Smooth muscle cell (in vitro differentiated cells): ENCODE measurements at regions not wholly inside any gene's neighbourhood (a gene's known extent, or its start where the extent isn't known, plus 50 kb on each side); places are given as distances from the start of the nearest gene placed in this dataset.

Experiments used
- DNase-seq: peaks from one replicate; lab custom pipeline; 2025; ENCODE audit not compliant: unreplicated experiment; lab: John Stamatoyannopoulos, UW
- H2AFZ ChIP-seq: fragments of 200-600 bp; sonication (generic); 2 replicates; pipeline ENCODE4 v1.6.0; 2016; ENCODE audit warnings: antibody characterized with exemption, low read depth, mild to moderate bottlenecking
- H3F3A ChIP-seq: fragments of 200-600 bp; sonication (generic); 2 replicates; pipeline ENCODE4 v1.6.0; 2017; ENCODE audit warnings: antibody characterized with exemption, low read depth
- H3K27ac ChIP-seq: fragments of 200-600 bp; sonication (generic); 2 replicates; pipeline ENCODE4 v1.5.1; 2016; ENCODE audit warnings: low read depth, mild to moderate bottlenecking
- H3K27me3 ChIP-seq: fragments of 200-600 bp; sonication (generic); 2 replicates; pipeline ENCODE4 v1.6.1; 2016; ENCODE audit warnings: low read depth, mild to moderate bottlenecking
- H3K36me3 ChIP-seq: fragments of 200-600 bp; sonication (generic); 2 replicates; pipeline ENCODE4 v1.5.1; 2016; ENCODE audit warnings: low read depth
- H3K4me1 ChIP-seq: fragments of 200-600 bp; sonication (generic); 2 replicates; pipeline ENCODE4 v1.5.1; 2016; ENCODE audit warnings: low read depth
- H3K4me2 ChIP-seq: fragments of 200-600 bp; sonication (generic); 2 replicates; pipeline ENCODE4 v1.6.0; 2016; ENCODE audit warnings: mild to moderate bottlenecking
- H3K4me3 ChIP-seq: fragments of 200-600 bp; sonication (generic); 2 replicates; pipeline ENCODE4 v1.5.1; 2016; ENCODE audit warnings: mild to moderate bottlenecking
- H3K79me2 ChIP-seq: fragments of 200-600 bp; sonication (generic); 2 replicates; pipeline ENCODE4 v1.6.0; 2016; ENCODE audit warnings: low read depth, mild to moderate bottlenecking
- H3K9ac ChIP-seq: fragments of 200-600 bp; sonication (generic); 2 replicates; pipeline ENCODE4 v1.6.0; 2016; ENCODE audit warnings: low read depth
- H3K9me3 ChIP-seq: fragments of 200-600 bp; sonication (generic); replicated peaks from 2 replicates; pipeline ENCODE4 v1.5.1; 2016; ENCODE audit warnings: low read depth
- H4K20me1 ChIP-seq: fragments of 200-600 bp; sonication (generic); 2 replicates; pipeline ENCODE4 v1.6.0; 2016; ENCODE audit warnings: low read depth
- WGBS: methylation state at CpG from one replicate; pipeline ENCODE4 v1.1.7; 2016; ENCODE audit warnings: low lambda C conversion rate; 5-methylcytosine and 5-hydroxymethylcytosine counted together
- TF ChIP-seq, protein P1 (sequence below): fragments of 200-600 bp; sonication (generic); IDR thresholded peaks from 2 replicates; pipeline ENCODE4 v1.5.1; 2017; ENCODE audit warnings: borderline replicate concordance, mild to moderate bottlenecking, antibody characterized with exemption; ENCODE audit not compliant: insufficient read depth, poor library complexity, severe bottlenecking

DNA sequence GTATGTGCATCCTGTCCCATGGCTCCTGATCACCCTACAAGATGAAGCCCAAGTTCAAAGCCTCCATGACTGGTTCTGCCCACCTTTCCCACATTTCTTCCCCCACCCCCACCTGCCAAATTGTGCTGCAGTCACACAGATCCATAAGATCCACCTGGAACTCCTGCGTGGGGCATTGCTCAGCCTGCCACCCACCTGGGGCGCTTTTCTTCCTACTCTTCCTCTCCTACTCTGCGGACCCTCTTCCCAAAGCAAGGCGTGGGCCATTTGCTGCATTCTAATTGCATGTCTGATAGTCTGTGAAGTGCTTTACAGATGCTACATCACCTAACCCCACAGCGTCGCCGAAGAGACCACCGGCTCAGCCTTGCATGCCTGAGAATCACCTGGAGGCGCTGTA, 402.4 kb upstream of the ID2 start:
- Histone ChIP-seq H3K4me1 (no peaks in the 10 kb centered on the region), H3K4me3 (no peak overlapping the region), H4K20me1 (no peaks in the 10 kb centered on the region), H3F3A (no peaks in the 10 kb centered on the region), H3K79me2 (no peaks in the 10 kb centered on the region), H3K9me3 (no peaks in the 10 kb centered on the region), H3K27me3 (no peaks in the 10 kb centered on the region), H3K9ac (no peak overlapping the region), H3K27ac (no peak overlapping the region), H2AFZ (no peak overlapping the region), H3K4me2 (no peak overlapping the region), H3K36me3 (no peaks in the 10 kb centered on the region)
- WGBS = 96% methylated on average over 9 of the region's 9 CpGs
- TF ChIP-seq, protein P1, sequence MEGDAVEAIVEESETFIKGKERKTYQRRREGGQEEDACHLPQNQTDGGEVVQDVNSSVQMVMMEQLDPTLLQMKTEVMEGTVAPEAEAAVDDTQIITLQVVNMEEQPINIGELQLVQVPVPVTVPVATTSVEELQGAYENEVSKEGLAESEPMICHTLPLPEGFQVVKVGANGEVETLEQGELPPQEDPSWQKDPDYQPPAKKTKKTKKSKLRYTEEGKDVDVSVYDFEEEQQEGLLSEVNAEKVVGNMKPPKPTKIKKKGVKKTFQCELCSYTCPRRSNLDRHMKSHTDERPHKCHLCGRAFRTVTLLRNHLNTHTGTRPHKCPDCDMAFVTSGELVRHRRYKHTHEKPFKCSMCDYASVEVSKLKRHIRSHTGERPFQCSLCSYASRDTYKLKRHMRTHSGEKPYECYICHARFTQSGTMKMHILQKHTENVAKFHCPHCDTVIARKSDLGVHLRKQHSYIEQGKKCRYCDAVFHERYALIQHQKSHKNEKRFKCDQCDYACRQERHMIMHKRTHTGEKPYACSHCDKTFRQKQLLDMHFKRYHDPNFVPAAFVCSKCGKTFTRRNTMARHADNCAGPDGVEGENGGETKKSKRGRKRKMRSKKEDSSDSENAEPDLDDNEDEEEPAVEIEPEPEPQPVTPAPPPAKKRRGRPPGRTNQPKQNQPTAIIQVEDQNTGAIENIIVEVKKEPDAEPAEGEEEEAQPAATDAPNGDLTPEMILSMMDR = no peak
- no peak for DNase-seq

DNA sequence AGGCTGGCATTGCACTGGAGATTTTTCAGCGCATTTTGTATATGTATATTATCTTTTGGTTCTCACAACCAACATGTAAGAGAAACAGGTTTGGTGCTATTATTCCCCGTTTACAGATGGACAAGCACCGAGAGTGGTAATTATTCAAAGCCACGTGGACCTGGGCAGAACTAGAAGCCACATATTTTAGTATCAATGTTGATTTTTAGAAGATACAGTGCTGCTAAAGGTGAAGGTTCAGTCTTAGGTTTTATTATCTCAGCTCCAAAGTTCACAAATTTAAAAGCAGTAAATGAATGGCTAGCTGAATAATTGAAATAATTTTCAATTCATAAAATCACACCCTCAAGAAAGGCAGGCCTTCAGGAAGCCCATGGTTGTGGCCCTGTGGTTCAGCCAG, 400.6 kb upstream of the ID2 start:
- Histone ChIP-seq H3K9me3 (no peaks in the 10 kb centered on the region), H2AFZ (no peak overlapping the region), H3K27ac (no peak overlapping the region), H3K9ac (no peak overlapping the region), H3K79me2 (no peaks in the 10 kb centered on the region), H3K4me3 (no peak overlapping the region), H3K4me2 (no peak overlapping the region), H3K27me3 (no peaks in the 10 kb centered on the region), H4K20me1 (no peaks in the 10 kb centered on the region), H3K36me3 (no peaks in the 10 kb centered on the region), H3F3A (no peaks in the 10 kb centered on the region), H3K4me1 (no peaks in the 10 kb centered on the region)
- DNase-seq = no peak
- TF ChIP-seq, protein P1 = no peak
- 92% methylated on average over 4 of the region's 4 CpGs for WGBS

DNA sequence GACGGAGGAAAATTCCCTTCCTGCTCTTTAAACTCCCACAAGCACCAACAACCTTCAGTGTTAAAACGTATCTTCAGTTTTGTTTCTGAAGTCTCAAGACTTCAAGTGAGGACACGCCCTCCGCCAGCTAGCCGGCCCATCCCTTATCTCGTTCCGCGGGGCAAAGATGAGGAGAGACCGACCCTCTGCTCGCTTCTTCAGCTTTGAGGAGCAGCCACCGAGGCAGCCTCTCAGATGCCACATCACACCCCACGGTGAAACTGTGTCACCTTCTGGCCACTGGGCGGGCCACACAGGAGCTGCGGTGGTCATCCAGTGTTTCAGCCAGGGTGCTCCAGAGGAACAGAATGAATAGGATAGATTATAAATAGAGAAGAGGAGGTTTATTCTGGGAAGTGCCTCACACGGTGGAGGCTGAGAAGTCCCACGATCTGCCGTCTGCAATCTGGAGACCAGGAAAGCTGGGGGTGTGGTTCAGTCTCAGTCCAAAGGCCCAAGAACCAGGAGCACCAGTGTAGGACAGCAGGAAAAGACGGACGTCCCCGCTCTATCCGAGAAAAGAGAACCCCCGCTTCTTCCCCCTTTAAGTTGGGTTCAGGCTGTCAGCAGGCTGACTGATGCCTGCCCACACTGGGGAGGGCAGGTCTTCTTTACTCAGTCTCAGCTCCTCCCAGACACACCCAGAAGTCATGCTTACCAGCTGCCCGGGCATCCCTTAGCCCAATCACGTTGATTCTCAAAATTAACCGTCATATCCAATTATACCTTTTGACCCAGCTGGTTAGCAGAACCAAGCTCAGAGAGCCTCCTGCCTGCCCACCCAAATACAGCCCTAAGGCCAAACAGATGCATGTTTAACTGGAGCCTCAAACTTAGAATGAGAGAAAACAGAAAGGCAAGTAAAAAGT, 399.7 kb upstream of the ID2 start:
- no peak overlapping the region for H3K4me2 ChIP-seq
- TF ChIP-seq, protein P1 = no peak
- no peaks in the 10 kb centered on the region for H3F3A ChIP-seq
- H4K20me1 ChIP-seq = no peaks in the 10 kb centered on the region
- H3K36me3 ChIP-seq = no peaks in the 10 kb centered on the region
- H3K9ac ChIP-seq = no peak overlapping the region
- no peaks in the 10 kb centered on the region for H3K4me1 ChIP-seq
- no peak overlapping the region for H3K27ac ChIP-seq
- H3K27me3 ChIP-seq = no peaks in the 10 kb centered on the region
- DNase-seq = no peak
- H3K9me3 ChIP-seq = no peaks in the 10 kb centered on the region
- WGBS = 85% methylated on average over 25 of the region's 25 CpGs
- H2AFZ ChIP-seq = no peak overlapping the region
- no peak overlapping the region for H3K4me3 ChIP-seq
- H3K79me2 ChIP-seq = no peaks in the 10 kb centered on the region

DNA sequence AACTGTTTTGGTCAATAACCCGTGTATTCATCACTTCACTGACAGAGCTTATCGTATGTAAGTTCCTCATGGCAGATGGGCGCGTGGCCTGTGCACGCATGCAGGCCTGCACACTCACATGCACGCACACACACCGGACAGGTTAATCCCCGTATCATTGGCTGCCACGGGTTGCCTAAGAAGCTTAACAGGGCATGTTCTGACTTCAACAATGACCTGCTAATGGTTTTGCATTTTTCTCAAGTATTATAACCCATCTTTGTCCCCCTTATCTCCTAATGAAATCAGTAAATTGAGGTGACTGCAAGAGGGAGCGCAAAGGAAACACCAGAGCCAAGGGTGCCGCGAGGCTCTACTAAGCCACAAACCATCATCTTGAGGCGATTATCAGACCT, 399.0 kb upstream of the ID2 start:
- no peak overlapping the region for H2AFZ ChIP-seq
- no peaks in the 10 kb centered on the region for H3F3A ChIP-seq
- H4K20me1 ChIP-seq = no peaks in the 10 kb centered on the region
- TF ChIP-seq, protein P1 = no peak
- no peak overlapping the region for H3K4me3 ChIP-seq
- no peaks in the 10 kb centered on the region for H3K79me2 ChIP-seq
- no peak overlapping the region for H3K4me2 ChIP-seq
- no peak overlapping the region for H3K9ac ChIP-seq
- H3K27me3 ChIP-seq = no peaks in the 10 kb centered on the region
- 90% methylated on average over 13 of the region's 13 CpGs for WGBS
- no peaks in the 10 kb centered on the region for H3K9me3 ChIP-seq
- DNase-seq = no peak
- no peaks in the 10 kb centered on the region for H3K4me1 ChIP-seq
- H3K36me3 ChIP-seq = no peaks in the 10 kb centered on the region
- H3K27ac ChIP-seq = no peak overlapping the region
